Stomach (tissue), 8 donors: ENCODE measurements at regions not wholly inside any gene's neighbourhood (a gene's known extent, or its start where the extent isn't known, plus 50 kb on each side); places are given as distances from the start of the nearest gene placed in this dataset.

Source experiments
- DNase-seq, 2 donors: peaks; one replicate each; pipeline versions ENCODE4 v3.0.0 to v3.0.0-alpha.2; 2013 to 2019
- H3K27ac ChIP-seq, 5 donors: fragments of 200-600 bp in 4 of 5; sonication (generic) in 4 of 5; one replicate each; pipeline ENCODE4 v1.5.1; 2013 to 2019; ENCODE audit warnings: mild to moderate bottlenecking in 1 of 5, moderate library complexity in 1 of 5
- H3K27me3 ChIP-seq, 3 donors: fragments of 200-600 bp; sonication (generic); one replicate each; pipeline ENCODE4 v1.5.1; 2017 to 2019; ENCODE audit warnings: mixed run types in 1 of 3
- H3K36me3 ChIP-seq, 4 donors: fragments of 200-600 bp; sonication (generic); 1 replicate in 3 of 4; 2 replicates in 1 of 4; pipeline ENCODE4 v1.5.1; 2016 to 2019
- H3K4me1 ChIP-seq, 4 donors: fragments of 200-600 bp; sonication (generic); one replicate each; pipeline ENCODE4 v1.5.1; 2016 to 2019
- H3K4me3 ChIP-seq, 4 donors: fragments of 200-600 bp; sonication (generic) in 3 of 4; one replicate each; pipeline ENCODE4 v1.5.1; 2016 to 2019; ENCODE audit warnings: mild to moderate bottlenecking in 1 of 4
- H3K9me3 ChIP-seq, 4 donors: fragments of 200-600 bp; sonication (generic); one replicate each; pipeline ENCODE4 v1.5.1; 2016 to 2019
- CTCF ChIP-seq, 7 experiments: fragments of 450-650 bp in 4 of 7; fragments of 200-600 bp in 3 of 7; sonication (generic) in 3 of 7; IDR thresholded peaks; one replicate each; pipeline ENCODE4 v1.5.1; 2016 to 2019; ENCODE audit warnings: antibody characterized with exemption in 7 of 7, control low read depth in 2 of 7, mild to moderate bottlenecking in 1 of 7
- EP300 ChIP-seq: sonication (generic); formaldehyde crosslinking; IDR thresholded peaks from one replicate; pipeline ENCODE4 v1.6.1; 2017; ENCODE audit warnings: antibody characterized with exemption
- POLR2A ChIP-seq, 4 donors: fragments of 450-650 bp; IDR thresholded peaks; one replicate each; pipeline ENCODE4 v1.6.1; 2016; ENCODE audit warnings: antibody characterized with exemption in 4 of 4, control low read depth in 2 of 4, mild to moderate bottlenecking in 1 of 4, moderate library complexity in 1 of 4
- POLR2AphosphoS5 ChIP-seq, 3 donors: sonication (generic); formaldehyde crosslinking; IDR thresholded peaks; one replicate each; pipeline ENCODE4 v1.6.1; 2016; ENCODE audit warnings: antibody characterized with exemption in 3 of 3
- WGBS, 5 donors: extraction: QIAGEN DNeasy Blood & Tissue Kit in 3 of 5; methylation state at CpG; one replicate each; pipeline versions ENCODE4 v1.1.5 to v1.1.7; 2013 to 2018; 5-methylcytosine and 5-hydroxymethylcytosine counted together
- intact Hi-C: fragments of 100-400 bp; cut with DNase I; formaldehyde crosslinking; loops from one replicate; pipeline ENCODE4 v1.15.1; 2023; ENCODE audit warnings: low total_unique reads
- donor health status: healthy with polysubstance abuse.
- donor health status: Bipolar disorder and iron deficiency.
- donor health status: healthy.

- TF ChIP-seq EP300, result no peak
- TF ChIP-seq POLR2AphosphoS5 (IDR thresholded peaks at IDR 0.05), result no peak
- no peak for TF ChIP-seq POLR2A (IDR thresholded peaks at IDR 0.05)
- TF ChIP-seq CTCF (IDR thresholded peaks at IDR 0.05), result no peak
- no peaks in the 10 kb centered on the region for H3K27me3 ChIP-seq
- no peak overlapping the region for H3K27ac ChIP-seq
- no peak overlapping the region for H3K4me3 ChIP-seq
- intact Hi-C loops, result no loop called here
- peaks cover 0 to 24% (median 3%) of the 10 kb centered on the region in 4 donors for H3K4me1 ChIP-seq
- H3K36me3 ChIP-seq, result no peaks in the 10 kb centered on the region
- DNase-seq, result no peak
- no peaks in the 10 kb centered on the region for H3K9me3 ChIP-seq
Observed at GRCh38 chr7:114109721-114110120, 190.9 kb upstream of the PPP1R3A start.

GRCh38 chr7:114109304-114109703 lies 190.5 kb upstream of the PPP1R3A start:
- no peaks in the 10 kb centered on the region for H3K27me3 ChIP-seq
- H3K36me3 ChIP-seq, result no peaks in the 10 kb centered on the region
- no peak for TF ChIP-seq POLR2A (IDR thresholded peaks at IDR 0.05)
- TF ChIP-seq EP300, result no peak
- no peak for TF ChIP-seq CTCF (IDR thresholded peaks at IDR 0.05)
- TF ChIP-seq POLR2AphosphoS5 (IDR thresholded peaks at IDR 0.05), result no peak
- no peak overlapping the region for H3K27ac ChIP-seq
- peaks cover 0 to 24% (median 5%) of the 10 kb centered on the region in 4 donors for H3K4me1 ChIP-seq
- no peak overlapping the region for H3K4me3 ChIP-seq
- H3K9me3 ChIP-seq, result no peaks in the 10 kb centered on the region
- WGBS, 5 donors, result 87 to 94% (median 90%) methylated on average over 1 of the region's 1 CpG
- intact Hi-C loops, result no loop called here
- DNase-seq, result no peak

- Histone ChIP-seq H3K27me3 (peaks cover 0 to 4% (median 0%) of the 10 kb centered on the region in 3 donors), H3K4me3 (no peak overlapping the region), H3K4me1 (peaks cover 0 to 24% (median 7%) of the 10 kb centered on the region in 4 donors), H3K27ac (no peak overlapping the region), H3K9me3 (no peaks in the 10 kb centered on the region), H3K36me3 (no peaks in the 10 kb centered on the region)
- no peak for TF ChIP-seq POLR2AphosphoS5 (IDR thresholded peaks at IDR 0.05)
- no peak for TF ChIP-seq EP300
- TF ChIP-seq POLR2A (IDR thresholded peaks at IDR 0.05), result no peak
- TF ChIP-seq CTCF (IDR thresholded peaks at IDR 0.05), result no peak
- no peak for DNase-seq
- intact Hi-C loops, result no loop called here
Observed at GRCh38 chr7:114108510-114108909, 189.7 kb upstream of the PPP1R3A start.

- TF ChIP-seq POLR2AphosphoS5 (IDR thresholded peaks at IDR 0.05) (no peak), EP300 (no peak), CTCF (IDR thresholded peaks at IDR 0.05) (no peak), POLR2A (IDR thresholded peaks at IDR 0.05) (no peak)
- WGBS, 5 donors, result 45 to 67% (median 54%) methylated on average over 2 of the region's 2 CpGs
- no peaks in the 10 kb centered on the region for H3K36me3 ChIP-seq
- H3K27ac ChIP-seq, result no peak overlapping the region
- no peaks in the 10 kb centered on the region for H3K9me3 ChIP-seq
- no peak for DNase-seq
- no peak overlapping the region for H3K4me3 ChIP-seq
- H3K4me1 ChIP-seq, result peaks cover 0 to 24% (median 10%) of the 10 kb centered on the region in 4 donors
- intact Hi-C loops, result no loop called here
- H3K27me3 ChIP-seq, result peaks cover 0 to 4% (median 0%) of the 10 kb centered on the region in 3 donors
Observed at GRCh38 chr7:114107522-114107921, 188.7 kb upstream of the PPP1R3A start.
